ENCODE measurements at regions not wholly inside any gene's neighbourhood (a gene's known extent, or its start where the extent isn't known, plus 50 kb on each side); places are given as distances from the start of the nearest gene placed in this dataset.

GRCh38 chr9:19840953-19841352 is 52.1 kb upstream of the SLC24A2 start:
- TF ChIP-seq HNRNPH1 (optimal IDR thresholded peaks at IDR 0.05; ENCODE audit: low read depth, low read length): no peak
- no peak for TF ChIP-seq GATA2 (CRISPR knock-in tag; IDR thresholded peaks at IDR 0.05)
- no peak for TF ChIP-seq POLR2AphosphoS5 (IDR thresholded peaks at IDR 0.05; ENCODE audit: control insufficient read depth, insufficient read depth, low read depth, low read length)
- TF ChIP-seq POLR2A (conservative IDR thresholded peaks at IDR 0.05): no peak
- no peak for TF ChIP-seq CTCF (IDR thresholded peaks at IDR 0.05 in 2 of 3, conservative IDR thresholded peaks at IDR 0.05 in 1 of 3; ENCODE audit: insufficient read depth in 2 of 3, low read depth in 1 of 3, low read length in 3 of 3)
- TF ChIP-seq ZBTB5 (IDR thresholded peaks at IDR 0.05): no peak
- no peak for TF ChIP-seq ETV6 (IDR thresholded peaks at IDR 0.05; ENCODE audit: borderline replicate concordance in 1 of 2, low read depth in 2 of 2, low read length in 1 of 2)
- no peak for TF ChIP-seq ETV6 (CRISPR knock-in tag; IDR thresholded peaks at IDR 0.05; ENCODE audit: borderline replicate concordance)
- no peak for TF ChIP-seq SIN3B (IDR thresholded peaks at IDR 0.05; ENCODE audit: low read depth)
- TF ChIP-seq LCOR (CRISPR knock-in tag; IDR thresholded peaks at IDR 0.05): no peak
